HG02938 (cell line): ENCODE measurements at regions not wholly inside any gene's neighbourhood (a gene's known extent, or its start where the extent isn't known, plus 50 kb on each side); places are given as distances from the start of the nearest gene placed in this dataset.
A peak's percentile ranks its signal among the peaks of the same experiment; 100 is the strongest.
"Not testable (repeated sequence)": the region's sequence is repeated elsewhere in the genome, so short reads cannot be mapped to it uniquely, and the experiment has no call there.

Source experiments
- ATAC-seq: cut with Tn5 transposase; IDR thresholded peaks from one replicate; pipeline ENCODE4 v1.9.1; 2021; ENCODE audit warnings: mild to moderate bottlenecking, moderate library complexity; ENCODE audit not compliant: unreplicated experiment

DNA sequence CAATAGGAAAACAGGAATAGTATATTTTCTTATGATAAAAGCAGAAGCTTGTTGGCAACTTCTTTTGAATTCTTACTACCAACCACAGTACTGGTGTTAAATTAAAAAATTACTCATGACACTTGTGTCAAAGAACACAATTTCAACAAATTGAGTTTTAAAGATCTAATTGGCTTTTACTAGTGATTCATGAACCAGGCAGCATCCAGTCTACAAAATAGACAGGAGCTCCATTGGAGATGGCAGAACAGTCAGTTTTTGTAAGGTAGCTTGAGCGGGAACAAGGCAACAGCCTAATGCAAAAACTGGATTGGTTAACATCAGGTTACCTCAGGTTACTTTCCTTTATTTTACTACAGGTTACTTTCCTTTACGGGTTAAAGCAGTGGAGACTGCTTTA lies 181.3 kb upstream of the THBS1 start:
- ATAC-seq = no peak

DNA sequence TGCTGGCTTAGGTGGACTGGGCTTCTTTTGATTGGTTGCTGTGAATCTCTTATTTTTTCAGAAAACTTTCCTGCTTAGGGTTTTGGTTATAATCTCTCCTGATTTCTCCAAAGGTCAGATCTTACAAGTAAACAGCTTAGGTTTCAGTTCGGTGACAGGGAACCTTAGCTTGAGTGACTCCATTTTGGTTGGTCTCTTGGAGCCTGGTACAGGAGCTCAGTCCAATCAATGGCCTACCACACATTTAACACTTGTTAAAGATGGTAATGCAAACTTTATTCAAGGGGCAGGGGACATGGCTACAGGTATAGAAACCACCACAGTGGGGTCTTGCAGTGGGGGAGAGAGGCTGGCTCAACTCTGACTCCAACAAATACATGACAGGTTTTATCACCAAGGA lies 180.9 kb upstream of the THBS1 start:
- no peak for ATAC-seq

DNA sequence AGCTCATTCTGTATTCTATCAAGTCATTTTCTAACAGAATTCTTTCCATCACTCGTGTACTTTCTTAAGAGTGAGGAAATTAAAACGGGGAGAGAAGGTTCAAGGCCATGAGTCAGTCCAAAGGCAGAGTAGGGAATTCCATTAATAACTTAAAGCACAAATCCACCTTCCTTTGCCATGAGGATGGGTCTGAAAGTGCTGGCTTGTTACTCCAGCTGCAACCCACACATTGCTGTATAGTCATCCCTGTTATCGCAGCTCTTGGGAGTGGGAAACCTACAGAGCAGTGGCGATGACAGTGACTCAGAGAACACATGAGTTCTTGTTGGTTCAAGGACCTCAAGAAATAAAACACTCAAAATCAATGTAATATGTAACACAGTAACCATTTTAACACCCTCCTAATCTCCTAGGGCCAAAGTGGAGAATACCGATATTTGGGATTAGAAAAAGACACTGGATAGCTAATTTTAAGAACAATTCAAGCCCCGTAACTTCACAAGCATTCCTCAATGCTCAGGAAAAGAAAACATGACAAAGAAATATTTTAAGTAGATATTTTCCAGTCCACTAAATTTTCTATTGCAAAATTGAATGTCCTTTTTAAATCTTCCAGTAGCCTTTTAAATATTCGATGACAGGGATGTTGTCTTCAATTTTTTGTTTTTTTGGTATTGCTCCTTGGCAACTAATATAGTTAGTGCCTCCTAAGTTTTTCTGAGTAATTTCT lies 179.9 kb upstream of the THBS1 start:
- no peak for ATAC-seq

DNA sequence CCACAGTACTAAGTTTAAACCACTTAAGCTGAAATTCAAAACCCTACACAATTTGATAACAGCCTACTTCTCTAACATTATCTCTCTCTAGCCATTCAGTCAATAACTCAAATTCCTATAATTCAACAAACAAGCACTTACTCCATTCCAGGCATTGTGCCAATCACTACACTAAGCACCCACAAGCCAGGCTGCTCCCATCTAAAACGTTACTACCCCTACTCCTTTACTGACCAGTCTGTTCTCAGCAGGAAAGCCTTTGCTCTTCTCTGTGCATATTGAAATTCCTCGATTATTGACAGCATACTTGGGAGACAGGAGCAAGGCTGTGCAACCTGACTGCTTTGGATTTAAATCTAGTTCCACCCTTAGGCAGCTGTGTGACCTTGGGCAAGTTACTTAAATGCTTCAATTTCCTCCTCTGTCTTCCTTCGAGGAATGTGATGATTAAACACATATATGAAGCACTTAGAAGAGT lies 177.2 kb upstream of the THBS1 start:
- no peak for ATAC-seq

DNA sequence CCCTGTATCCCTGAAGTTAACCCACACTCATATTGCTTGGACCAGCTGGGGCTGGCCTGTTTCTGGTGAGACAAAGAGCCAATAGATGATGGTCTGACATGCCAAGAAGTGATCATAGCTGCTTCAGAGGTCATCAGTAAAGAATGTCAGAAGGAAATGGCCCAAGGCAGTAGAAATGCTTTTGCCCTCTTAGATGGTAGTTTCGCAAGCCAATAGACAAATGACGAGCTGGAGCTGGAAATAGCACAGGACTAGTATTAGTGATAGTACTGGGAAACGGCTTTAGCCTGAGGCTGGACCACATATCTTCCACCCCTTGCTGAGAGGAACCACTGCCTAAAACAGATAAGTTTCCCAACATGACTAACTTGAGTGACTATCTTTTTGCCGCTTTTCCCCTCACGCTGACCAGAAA lies 176.1 kb upstream of the THBS1 start:
- no peak for ATAC-seq

DNA sequence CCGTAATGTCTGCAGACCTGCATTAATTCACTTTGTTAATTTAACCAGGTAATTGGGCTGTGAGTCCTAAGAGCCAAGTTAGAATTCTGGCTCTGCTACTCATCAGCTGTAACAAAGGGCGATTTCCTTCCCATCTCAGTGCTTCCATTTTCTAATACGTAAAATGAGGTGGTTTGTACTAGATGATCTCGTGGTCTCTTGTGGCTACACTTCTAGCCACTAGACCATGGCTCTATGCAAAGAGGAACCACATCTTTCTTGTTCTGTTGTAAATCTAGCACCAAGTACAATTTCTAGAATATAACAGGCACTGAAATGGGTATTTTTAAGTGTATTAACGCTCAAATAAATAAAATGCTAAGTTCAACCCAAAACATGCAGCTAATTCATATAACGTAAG lies 174.4 kb upstream of the THBS1 start:
- peak; percentile 82 for ATAC-seq

DNA sequence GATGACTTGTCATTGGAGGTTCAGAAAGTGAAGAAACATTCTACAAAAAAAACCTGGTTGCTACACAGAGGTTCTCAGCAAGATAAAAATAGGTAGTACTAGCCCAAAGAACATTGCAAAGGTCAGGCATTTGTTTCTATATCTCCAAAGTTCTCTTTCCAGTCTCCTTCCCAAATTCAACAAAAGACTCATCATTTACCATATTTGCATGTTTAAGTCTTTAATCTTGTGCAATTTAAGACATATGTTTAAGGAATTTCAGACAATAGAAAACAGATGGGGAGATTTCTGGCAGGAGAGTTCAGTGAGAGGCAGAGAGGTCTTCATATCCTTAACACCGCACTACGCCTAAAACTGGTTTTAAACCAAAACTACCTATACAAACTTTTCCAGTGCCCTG lies 173.8 kb upstream of the THBS1 start:
- ATAC-seq = no peak

DNA sequence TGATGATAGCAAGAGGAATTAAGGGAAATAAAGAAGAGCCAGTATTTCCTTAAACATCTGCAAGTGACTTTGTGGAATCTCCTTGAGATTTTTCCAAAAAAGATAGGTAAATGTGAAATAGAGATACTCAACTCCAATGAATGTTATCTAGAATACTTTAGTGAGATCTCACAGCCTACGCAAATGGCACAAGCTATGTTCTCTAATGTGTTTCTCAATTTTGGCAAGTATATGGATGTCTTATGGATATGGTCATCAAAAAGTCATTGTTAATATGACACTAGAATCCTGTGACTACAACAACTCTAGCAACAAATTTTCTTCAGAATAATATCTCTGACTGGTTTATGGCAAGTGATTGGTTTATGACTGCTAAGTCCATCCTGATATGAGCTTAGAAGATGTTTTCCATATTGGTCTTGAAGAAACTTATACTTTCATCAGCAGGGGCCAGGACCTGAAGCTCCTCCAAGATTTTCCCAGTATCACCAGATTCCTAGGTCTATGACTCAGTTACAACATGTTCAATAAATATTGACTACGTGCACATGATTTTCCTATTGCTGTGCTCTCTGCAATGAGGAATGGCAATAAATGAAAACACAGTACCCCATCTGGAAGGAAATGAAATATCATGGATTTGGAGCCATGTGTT lies 170.9 kb upstream of the THBS1 start:
- no peak for ATAC-seq

DNA sequence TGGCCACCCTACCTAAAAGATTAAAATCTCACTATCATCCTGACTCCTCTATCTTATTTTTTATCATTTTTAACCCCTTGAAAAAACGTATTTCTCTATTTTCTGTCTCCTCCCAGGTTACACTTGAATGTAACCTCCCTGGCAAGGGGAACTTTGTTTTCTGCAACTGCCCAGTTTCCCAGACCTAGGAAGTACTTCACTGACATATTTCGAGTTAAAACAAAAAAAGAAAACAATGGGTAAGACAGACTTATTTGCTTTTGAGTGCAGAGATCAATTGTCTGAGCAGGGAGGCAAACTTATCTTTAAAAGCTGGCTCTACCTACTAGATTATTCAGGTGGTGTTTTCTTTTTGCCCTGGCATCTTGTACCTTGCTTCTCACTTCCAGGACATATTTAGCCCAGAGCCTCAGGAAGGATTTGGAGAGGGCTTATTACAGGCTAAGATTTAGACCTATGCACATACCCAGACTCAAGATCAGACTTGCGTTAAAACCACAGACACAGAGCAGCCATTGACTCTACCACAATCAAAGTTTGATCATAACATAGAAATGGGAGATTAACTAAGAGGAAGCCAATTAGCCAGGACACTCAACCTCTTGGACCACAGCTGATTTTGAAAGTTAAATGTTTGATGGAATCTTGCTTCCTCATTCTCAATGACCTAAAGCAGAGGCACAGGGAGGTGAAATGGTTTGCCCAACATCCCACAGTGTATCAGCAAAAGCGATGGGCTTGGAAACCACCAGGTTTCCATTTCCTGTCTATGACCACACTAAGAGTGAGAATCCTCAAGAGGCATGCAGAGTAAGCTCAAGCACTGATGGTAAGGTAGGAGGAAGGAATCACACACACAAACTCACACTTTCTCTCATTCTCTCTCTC lies 169.5 kb upstream of the THBS1 start:
- peak; percentile 96 for ATAC-seq

DNA sequence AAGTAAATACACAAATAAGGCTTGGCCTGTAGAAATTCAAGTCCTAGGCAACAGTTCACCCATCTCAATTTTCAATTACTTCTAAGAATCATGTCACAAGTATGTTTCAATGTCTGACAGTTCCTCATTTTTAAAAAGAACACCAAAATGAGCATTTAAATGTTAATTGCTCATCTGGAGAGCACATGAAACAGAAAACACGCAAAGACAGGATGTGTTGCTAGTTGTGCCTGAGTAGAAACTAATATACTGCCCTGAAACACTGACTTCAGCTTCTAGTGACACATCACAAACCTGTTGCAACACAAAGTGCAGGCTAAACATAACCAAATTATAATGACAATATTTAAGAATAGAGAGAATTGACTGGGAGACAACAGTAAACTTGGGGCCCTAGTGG lies 167.3 kb upstream of the THBS1 start:
- peak; percentile 60 for ATAC-seq

DNA sequence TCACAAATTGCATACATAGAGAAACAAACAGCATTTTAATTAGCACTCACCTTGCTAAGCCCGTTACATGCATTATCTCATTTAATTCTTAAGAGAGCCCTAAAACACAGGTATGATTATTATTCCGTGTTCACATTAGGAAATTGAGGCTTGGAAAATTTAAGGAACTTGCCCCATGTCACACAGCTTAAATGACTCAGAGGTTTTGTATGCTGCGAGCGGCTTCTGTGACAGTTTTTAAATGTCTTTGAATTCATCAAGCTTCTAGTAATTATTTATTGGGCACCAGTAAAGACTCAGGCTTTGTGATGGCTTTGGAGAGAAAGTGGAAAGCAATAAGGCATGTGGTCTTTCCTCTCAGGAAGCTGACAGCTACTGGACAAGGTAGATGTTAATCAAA lies 166.7 kb upstream of the THBS1 start:
- no peak for ATAC-seq

DNA sequence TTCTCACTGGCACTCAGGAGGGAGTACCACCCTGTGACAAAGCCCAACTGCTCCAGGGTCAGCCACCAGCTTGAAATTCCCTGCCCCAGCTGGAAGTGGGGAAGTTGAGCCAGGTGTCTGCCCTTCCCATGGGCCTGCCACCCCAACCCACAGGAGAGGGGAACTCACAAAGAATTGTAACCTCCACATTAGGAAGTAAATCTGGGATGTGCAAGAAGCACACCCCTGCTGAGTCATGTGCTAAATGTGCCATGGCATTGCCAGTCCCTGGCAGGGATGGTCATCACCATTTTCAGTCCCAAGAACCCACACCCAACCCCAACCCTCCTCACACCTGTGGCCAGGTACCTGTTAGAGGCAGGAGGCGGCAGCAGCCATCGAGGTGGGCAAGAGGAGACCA lies 165.2 kb upstream of the THBS1 start:
- no peak for ATAC-seq

DNA sequence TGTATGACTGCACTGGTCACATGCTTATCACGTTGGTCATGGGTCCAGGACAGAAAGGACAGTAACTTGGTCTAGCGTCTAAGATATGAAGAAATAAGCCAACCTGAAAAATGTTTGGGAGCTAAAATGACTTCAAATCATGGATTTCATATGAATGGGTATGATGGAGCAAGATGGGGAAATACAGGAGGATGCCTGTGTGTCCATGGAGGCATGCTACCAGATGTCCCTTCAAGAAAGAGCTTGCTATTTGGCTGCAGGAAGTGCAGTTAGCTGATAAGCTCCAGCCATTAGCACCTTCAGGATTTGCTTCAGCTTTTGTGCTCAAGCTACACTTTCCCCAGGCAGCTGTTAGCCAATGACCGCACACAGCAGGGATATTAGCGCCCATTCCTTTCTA lies 164.6 kb upstream of the THBS1 start:
- ATAC-seq = no peak

DNA sequence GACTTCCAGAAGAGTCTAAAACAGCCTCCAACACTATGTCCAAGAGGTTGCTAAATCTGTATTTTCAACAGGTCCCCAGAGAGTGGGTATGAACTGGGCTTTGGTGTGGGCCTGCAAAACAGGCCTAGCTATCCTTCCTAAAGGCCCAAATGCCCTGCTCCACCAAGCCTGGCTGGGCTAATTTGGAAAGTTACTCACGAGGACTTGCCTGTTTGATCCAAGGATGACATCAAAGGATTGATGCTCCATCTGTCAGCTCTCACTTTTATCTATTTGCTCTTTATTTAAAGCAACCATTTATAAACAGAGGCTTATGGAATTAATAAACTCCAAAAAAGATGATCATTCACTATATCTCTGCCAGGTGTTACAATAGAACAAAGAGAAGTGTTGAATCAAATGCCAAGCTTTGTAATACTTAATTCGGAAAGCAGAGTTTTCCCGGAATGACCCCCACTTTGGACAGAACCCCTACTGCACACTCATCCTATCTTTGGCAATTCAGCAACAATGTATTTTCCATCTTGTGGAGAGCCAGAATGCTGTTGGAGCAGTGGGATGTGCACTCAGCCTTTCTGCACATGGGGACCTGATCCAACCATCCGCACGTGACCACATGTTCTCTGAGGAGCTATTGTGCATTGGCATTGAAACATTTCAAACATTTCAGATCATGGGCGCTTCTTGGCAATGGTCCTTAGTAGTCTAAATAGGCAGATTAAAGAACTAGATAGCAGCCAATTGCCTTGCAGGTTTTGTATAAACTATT lies 163.3 kb upstream of the THBS1 start:
- ATAC-seq = no peak

DNA sequence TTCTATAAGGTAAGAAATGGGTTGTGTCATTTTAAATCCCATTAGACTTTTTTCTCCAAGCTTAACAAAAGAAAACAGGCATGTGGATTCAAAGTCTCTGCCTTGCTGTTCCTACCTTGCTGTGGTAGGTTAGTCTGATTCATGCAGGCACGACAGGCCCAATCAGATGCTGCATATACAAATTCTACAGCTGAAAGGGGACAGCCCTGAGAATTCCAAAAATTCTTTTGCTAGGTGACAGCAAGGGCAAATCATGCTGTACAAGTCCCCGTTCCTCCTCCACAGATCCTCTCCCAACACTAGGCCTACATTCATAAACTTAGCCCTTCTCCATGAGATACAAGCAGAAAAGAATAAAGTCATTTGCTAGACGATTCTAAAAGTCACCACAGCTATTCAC lies 161.2 kb upstream of the THBS1 start:
- ATAC-seq = no peak

DNA sequence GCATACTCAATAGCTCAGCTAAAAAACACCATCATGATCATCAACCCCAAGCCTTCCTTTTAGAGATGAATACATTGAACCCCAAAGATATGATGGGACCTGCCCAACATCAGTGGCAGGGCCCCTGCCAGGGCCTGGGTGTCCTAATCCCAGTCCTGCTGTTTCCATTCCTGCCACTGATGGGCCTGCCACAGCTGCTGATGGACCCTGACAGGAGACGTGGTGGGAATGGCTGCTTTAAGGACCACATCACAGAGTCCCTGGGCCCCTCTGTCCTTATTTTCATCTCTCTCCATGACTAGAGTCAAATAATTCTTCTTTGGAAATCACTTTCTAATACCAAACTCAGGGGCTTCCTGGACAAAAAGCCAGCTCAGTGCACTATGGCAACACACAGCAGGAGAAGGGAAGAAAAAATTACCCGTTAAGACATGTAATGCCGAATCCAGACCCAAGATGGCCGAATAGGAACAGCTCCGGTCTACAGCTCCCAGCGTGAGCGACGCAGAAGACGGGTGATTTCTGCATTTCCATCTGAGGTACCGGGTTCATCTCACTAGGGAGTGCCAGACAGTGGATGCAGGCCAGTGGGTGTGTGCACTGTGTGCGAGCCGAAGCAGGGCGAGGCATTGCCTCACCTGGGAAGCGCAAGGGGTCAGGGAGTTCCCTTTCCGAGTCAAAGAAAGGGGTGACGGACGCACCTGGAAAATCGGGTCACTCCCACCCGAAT lies 160.6 kb upstream of the THBS1 start:
- ATAC-seq = not testable (repeated sequence)

DNA sequence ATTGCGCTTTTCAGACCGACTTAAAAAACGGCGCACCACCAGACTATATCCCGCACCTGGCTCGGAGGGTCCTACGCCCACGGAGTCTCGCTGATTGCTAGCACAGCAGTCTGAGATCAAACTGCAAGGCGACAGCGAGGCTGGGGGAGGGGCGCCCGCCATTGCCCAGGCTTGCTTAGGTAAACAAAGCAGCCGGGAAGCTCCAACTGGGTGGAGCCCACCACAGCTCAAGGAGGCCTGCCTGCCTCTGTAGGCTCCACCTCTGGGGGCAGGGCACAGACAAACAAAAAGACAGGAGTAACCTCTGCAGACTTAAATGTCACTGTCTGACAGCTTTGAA lies 160.1 kb upstream of the THBS1 start:
- not testable (repeated sequence) for ATAC-seq

DNA sequence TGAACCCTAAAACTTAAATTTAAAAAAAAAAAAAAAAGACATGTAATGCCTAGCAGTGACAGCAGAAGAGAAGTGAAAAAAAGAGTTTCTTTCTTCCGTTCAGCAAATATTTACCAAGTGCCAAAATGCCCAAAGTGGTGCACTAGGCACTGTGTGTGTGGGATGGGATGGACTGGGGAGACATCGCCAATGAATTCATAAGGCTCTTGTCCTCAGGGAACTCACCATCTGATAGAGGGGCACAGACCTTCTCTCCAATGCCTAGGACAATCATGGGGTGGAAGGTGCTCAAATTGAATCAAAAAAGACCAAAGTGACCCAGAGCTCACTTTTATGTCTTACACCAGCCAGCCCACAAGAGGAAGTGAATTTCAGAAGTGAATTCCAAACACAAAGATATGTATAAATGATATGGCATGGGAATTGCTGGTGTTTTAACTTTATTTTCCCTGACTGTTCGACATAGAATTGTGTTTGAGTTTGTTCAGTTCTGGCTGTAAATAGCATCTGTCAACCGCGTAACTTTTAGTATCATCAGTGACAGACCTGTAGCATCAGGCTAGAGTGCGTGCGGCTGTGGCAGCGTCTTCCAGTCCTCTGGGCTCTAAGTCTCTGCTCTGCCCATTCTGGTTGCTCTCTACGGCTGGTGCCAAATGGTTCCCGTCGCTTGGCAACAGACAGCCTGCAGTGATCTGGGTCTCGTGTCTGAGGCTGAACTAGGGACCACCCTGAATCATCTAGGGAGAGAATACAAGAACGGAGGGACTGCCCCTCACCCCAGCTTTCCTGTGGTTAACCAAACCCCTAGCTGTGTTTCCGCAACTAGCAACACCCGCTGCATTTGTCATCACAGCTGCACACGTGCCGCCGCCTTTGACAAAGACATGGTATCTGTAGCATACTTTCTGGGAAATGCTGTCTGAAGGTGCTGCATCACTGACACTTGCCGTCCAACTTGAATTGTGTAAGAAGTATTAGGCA lies 154.0 kb upstream of the THBS1 start:
- ATAC-seq = peak; percentile 83

DNA sequence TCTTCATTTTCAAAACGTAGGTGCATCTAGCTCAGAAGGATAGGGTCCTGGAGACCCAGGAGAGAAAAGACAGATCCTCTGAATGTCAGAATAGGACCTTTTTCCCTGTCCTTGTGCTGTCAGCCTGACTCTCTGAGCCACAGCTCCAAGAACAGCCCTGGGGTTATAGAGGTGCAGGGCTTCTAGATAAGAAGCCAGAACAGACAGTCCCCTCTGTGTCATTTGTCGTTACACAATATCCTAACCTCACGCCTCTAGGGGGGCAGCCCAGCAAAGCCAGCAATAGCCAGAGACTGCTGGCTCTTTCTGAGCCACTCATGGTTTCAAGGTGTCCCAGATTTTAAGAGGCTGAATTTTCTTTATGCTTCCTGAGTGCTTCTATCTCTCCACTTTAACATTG lies 153.2 kb upstream of the THBS1 start:
- ATAC-seq = no peak
